Glutamatergic neuron (in vitro differentiated cells): ENCODE measurements at regions not wholly inside any gene's neighbourhood (a gene's known extent, or its start where the extent isn't known, plus 50 kb on each side); places are given as distances from the start of the nearest gene placed in this dataset.

Source experiments
- DNase-seq: peaks from one replicate; pipeline ENCODE4 v3.0.0; 2022
- H3K27ac Mint-ChIP-seq: one replicate; pipeline ENCODE4 v1.8.0; 2020; ENCODE audit warnings: mild to moderate bottlenecking, mixed read lengths, inconsistent platforms; ENCODE audit not compliant: unreplicated experiment
- H3K27me3 Mint-ChIP-seq: one replicate; pipeline ENCODE4 v1.8.0; 2020; ENCODE audit warnings: mild to moderate bottlenecking, moderate library complexity, mixed read lengths, inconsistent platforms; ENCODE audit not compliant: unreplicated experiment
- H3K36me3 Mint-ChIP-seq: one replicate; pipeline ENCODE4 v1.8.0; 2020; ENCODE audit warnings: mild to moderate bottlenecking, mixed read lengths, inconsistent platforms; ENCODE audit not compliant: unreplicated experiment
- H3K4me1 Mint-ChIP-seq: one replicate; pipeline ENCODE4 v1.8.0; 2020; ENCODE audit warnings: mild to moderate bottlenecking, low read depth, mixed read lengths, inconsistent platforms; ENCODE audit not compliant: unreplicated experiment
- H3K4me3 Mint-ChIP-seq: one replicate; pipeline ENCODE4 v1.8.0; 2020; ENCODE audit warnings: mild to moderate bottlenecking, mixed read lengths, inconsistent platforms; ENCODE audit not compliant: unreplicated experiment
- H3K9me3 Mint-ChIP-seq: one replicate; pipeline ENCODE4 v1.8.0; 2020; ENCODE audit warnings: mild to moderate bottlenecking, moderate library complexity, mixed read lengths, inconsistent platforms; ENCODE audit not compliant: unreplicated experiment
- CTCF ChIP-seq: fragments of 200-600 bp; sonication (generic); IDR thresholded peaks from one replicate; pipeline ENCODE4 v1.5.0; 2021; ENCODE audit not compliant: partially characterized antibody, unreplicated experiment

- no peak for TF ChIP-seq CTCF
- H3K36me3 Mint-ChIP-seq = peaks cover 5% of the 10 kb centered on the region
- no peak overlapping the region for H3K4me3 Mint-ChIP-seq
- peaks cover 9% of the 10 kb centered on the region for H3K9me3 Mint-ChIP-seq
- peaks cover 4% of the 10 kb centered on the region for H3K27me3 Mint-ChIP-seq
- DNase-seq = no peak
- no peak overlapping the region for H3K27ac Mint-ChIP-seq
- H3K4me1 Mint-ChIP-seq = peaks cover 7% of the 10 kb centered on the region
Observed at GRCh38 chr1:212532469-212533147, 76.0 kb upstream of the ATF3 start.

GRCh38 chr1:212533148-212533517 is 75.4 kb upstream of the ATF3 start:
- DNase-seq = no peak
- Mint-ChIP-seq H3K36me3 (peaks cover 5% of the 10 kb centered on the region), H3K27me3 (peaks cover 4% of the 10 kb centered on the region), H3K4me3 (no peak overlapping the region), H3K27ac (no peak overlapping the region), H3K4me1 (peaks cover 7% of the 10 kb centered on the region), H3K9me3 (peaks cover 9% of the 10 kb centered on the region)
- TF ChIP-seq CTCF = no peak

GRCh38 chr1:212536586-212536985 is 72.0 kb upstream of the ATF3 start:
- Mint-ChIP-seq H3K36me3 (peaks cover 5% of the 10 kb centered on the region), H3K27me3 (peaks cover 2% of the 10 kb centered on the region), H3K27ac (no peak overlapping the region), H3K4me3 (no peak overlapping the region), H3K9me3 (peaks cover 5% of the 10 kb centered on the region), H3K4me1 (no peaks in the 10 kb centered on the region)
- DNase-seq = no peak
- TF ChIP-seq CTCF = no peak

GRCh38 chr1:212537610-212538009 is 71.0 kb upstream of the ATF3 start:
- DNase-seq = no peak
- no peak overlapping the region for H3K4me3 Mint-ChIP-seq
- peaks cover 5% of the 10 kb centered on the region for H3K36me3 Mint-ChIP-seq
- TF ChIP-seq CTCF = no peak
- H3K4me1 Mint-ChIP-seq = no peaks in the 10 kb centered on the region
- no peak overlapping the region for H3K27ac Mint-ChIP-seq
- peaks cover 1% of the 10 kb centered on the region for H3K9me3 Mint-ChIP-seq
- peaks cover 2% of the 10 kb centered on the region for H3K27me3 Mint-ChIP-seq

- no peak for TF ChIP-seq CTCF
- peaks cover 3% of the 10 kb centered on the region for H3K4me1 Mint-ChIP-seq
- H3K9me3 Mint-ChIP-seq = no peaks in the 10 kb centered on the region
- DNase-seq = no peak
- no peak overlapping the region for H3K4me3 Mint-ChIP-seq
- H3K36me3 Mint-ChIP-seq = peaks cover 5% of the 10 kb centered on the region
- H3K27me3 Mint-ChIP-seq = no peaks in the 10 kb centered on the region
- no peak overlapping the region for H3K27ac Mint-ChIP-seq
Observed at GRCh38 chr1:212539737-212540430, 68.7 kb upstream of the ATF3 start.
